ENCODE measurements at regions not wholly inside any gene's neighbourhood (a gene's known extent, or its start where the extent isn't known, plus 50 kb on each side); places are given as distances from the start of the nearest gene placed in this dataset.

DNA sequence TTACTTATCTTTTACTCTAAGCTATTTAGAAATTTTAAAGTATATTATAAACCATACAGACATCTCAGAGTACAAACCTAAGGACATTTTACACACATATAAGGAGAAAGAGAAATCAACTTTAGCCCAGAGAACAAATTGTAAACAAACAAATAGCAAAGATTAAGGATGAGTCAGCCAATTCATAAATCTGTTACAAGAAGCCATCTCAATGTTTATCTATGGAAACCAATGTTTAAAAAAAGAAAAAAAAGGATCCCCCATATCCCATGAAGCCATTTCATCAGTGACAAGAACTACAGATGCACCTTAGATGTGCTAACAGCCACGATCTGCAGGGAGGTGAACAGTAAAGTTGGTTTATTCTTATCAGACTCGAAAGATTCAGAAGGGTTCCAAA lies 437.1 kb downstream of the SHQ1 start:
- no peaks in the 10 kb centered on the region for H3K9me2 ChIP-seq (replicated peaks; ENCODE audit: insufficient read depth, low read length)
- H3K9me3 ChIP-seq (ENCODE audit: insufficient read depth, low read length): no peaks in the 10 kb centered on the region
- peaks cover 69% of the 10 kb centered on the region; the same call in 1 of the 2 replicates for H3K79me2 ChIP-seq (ENCODE audit: insufficient read depth, low read length)
- H3K4me2 ChIP-seq (ENCODE audit: low read depth, low read length, poor library complexity, severe bottlenecking): no peak overlapping the region
- peaks cover 66% of the 10 kb centered on the region for H4K20me1 ChIP-seq (ENCODE audit: low read depth, low read length)
- H3K27me3 ChIP-seq (ENCODE audit: low read length): no peaks in the 10 kb centered on the region
- no peak overlapping the region for H3K4me3 ChIP-seq (ENCODE audit: insufficient read depth, low read length, poor library complexity, severe bottlenecking)
- H2AFZ ChIP-seq (ENCODE audit: low read depth, low read length, severe bottlenecking): no peak overlapping the region
- no peaks in the 10 kb centered on the region for H3K36me3 ChIP-seq (ENCODE audit: low read length)
- H3K9ac ChIP-seq (ENCODE audit: low read length): no peak overlapping the region
- no peak overlapping the region for H3K27ac ChIP-seq (ENCODE audit: low read depth, low read length)
- no peak for TF ChIP-seq EZH2phosphoT487 (conservative IDR thresholded peaks at IDR 0.05; ENCODE audit: low read length)
- TF ChIP-seq, protein P1, sequence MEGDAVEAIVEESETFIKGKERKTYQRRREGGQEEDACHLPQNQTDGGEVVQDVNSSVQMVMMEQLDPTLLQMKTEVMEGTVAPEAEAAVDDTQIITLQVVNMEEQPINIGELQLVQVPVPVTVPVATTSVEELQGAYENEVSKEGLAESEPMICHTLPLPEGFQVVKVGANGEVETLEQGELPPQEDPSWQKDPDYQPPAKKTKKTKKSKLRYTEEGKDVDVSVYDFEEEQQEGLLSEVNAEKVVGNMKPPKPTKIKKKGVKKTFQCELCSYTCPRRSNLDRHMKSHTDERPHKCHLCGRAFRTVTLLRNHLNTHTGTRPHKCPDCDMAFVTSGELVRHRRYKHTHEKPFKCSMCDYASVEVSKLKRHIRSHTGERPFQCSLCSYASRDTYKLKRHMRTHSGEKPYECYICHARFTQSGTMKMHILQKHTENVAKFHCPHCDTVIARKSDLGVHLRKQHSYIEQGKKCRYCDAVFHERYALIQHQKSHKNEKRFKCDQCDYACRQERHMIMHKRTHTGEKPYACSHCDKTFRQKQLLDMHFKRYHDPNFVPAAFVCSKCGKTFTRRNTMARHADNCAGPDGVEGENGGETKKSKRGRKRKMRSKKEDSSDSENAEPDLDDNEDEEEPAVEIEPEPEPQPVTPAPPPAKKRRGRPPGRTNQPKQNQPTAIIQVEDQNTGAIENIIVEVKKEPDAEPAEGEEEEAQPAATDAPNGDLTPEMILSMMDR (IDR thresholded peaks at IDR 0.05; ENCODE audit: insufficient read depth, low read length, poor library complexity, severe bottlenecking): no peak
- H3F3A ChIP-seq (ENCODE audit: insufficient read depth): no peaks in the 10 kb centered on the region

DNA sequence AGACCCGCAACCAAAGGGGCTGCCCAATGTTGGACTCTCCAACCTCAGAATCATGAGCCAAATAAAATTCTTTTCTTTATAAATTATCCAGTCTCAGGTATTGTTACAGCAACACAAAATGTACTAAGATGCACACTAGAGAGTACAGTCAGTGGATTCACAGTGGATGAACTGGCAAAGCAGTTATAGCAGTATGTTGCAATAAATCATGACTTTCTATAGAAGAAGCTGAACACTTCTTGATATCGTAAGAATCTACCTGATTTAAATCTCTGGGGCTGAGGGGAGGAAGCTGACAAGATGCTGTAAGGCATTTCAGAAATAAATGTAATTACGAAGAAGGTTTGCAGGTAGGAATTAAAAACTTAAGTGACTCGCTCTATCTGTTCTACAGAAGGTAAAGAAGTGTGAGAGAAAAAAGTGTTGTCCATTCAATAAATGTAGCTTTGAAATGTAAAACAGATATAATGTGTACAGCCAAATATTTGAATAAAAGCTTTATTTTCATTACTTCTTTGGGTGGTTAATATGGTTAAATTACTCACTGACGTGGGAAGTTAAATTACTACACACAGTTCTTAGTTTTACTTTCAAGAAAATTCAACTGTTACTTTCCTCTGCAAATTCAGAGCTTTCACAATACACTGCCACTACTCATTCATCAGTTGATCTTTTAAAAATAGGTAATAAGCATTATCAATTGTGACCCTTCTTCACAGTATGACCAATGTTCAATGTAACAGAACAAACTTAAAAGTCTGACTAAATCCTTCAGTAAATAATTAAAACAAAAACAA lies 439.1 kb downstream of the SHQ1 start:
- Histone ChIP-seq H3K9me2 (replicated peaks; ENCODE audit: insufficient read depth, low read length) (no peaks in the 10 kb centered on the region), H3K27ac (ENCODE audit: low read depth, low read length) (no peak overlapping the region), H2AFZ (ENCODE audit: low read depth, low read length, severe bottlenecking) (no peak overlapping the region), H3K4me3 (ENCODE audit: insufficient read depth, low read length, poor library complexity, severe bottlenecking) (no peak overlapping the region), H3K79me2 (ENCODE audit: insufficient read depth, low read length) (peaks cover 59% of the 10 kb centered on the region; the same call in 1 of the 2 replicates), H3K9me3 (ENCODE audit: insufficient read depth, low read length) (no peaks in the 10 kb centered on the region), H3K9ac (ENCODE audit: low read length) (no peak overlapping the region), H3K36me3 (ENCODE audit: low read length) (no peaks in the 10 kb centered on the region), H3F3A (ENCODE audit: insufficient read depth) (no peaks in the 10 kb centered on the region), H3K4me2 (ENCODE audit: low read depth, low read length, poor library complexity, severe bottlenecking) (no peak overlapping the region), H3K27me3 (ENCODE audit: low read length) (no peaks in the 10 kb centered on the region), H4K20me1 (ENCODE audit: low read depth, low read length) (peaks cover 76% of the 10 kb centered on the region)
- TF ChIP-seq EZH2phosphoT487 (conservative IDR thresholded peaks at IDR 0.05; ENCODE audit: low read length): no peak
- TF ChIP-seq, protein P1 (IDR thresholded peaks at IDR 0.05; ENCODE audit: insufficient read depth, low read length, poor library complexity, severe bottlenecking): no peak

DNA sequence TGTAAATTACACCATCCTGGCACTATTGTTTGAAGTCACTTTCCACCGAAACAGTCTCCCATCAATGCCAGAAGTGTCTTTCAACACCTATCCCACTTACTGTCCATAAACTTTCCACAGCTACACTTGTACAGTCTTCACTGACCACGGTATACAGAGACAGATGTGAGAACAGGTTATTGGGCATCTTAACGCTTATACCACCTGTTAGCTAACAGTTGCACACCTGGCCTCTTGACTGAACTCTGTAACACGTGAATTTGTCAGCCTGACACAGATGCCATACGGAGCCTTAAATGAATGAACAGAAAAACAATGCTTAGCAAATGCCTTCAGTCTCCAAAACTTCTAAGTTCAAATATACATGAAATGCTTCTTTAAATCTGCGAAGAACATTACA lies 440.5 kb downstream of the SHQ1 start:
- Histone ChIP-seq H3K4me2 (ENCODE audit: low read depth, low read length, poor library complexity, severe bottlenecking) (no peak overlapping the region), H3K9me2 (replicated peaks; ENCODE audit: insufficient read depth, low read length) (no peaks in the 10 kb centered on the region), H4K20me1 (ENCODE audit: low read depth, low read length) (peaks cover 66% of the 10 kb centered on the region), H3K79me2 (ENCODE audit: insufficient read depth, low read length) (peaks cover 63% of the 10 kb centered on the region), H3K27me3 (ENCODE audit: low read length) (no peaks in the 10 kb centered on the region), H3K9me3 (ENCODE audit: insufficient read depth, low read length) (no peaks in the 10 kb centered on the region), H3K36me3 (ENCODE audit: low read length) (no peaks in the 10 kb centered on the region), H2AFZ (ENCODE audit: low read depth, low read length, severe bottlenecking) (no peak overlapping the region), H3K9ac (ENCODE audit: low read length) (no peak overlapping the region), H3F3A (ENCODE audit: insufficient read depth) (no peaks in the 10 kb centered on the region), H3K4me3 (ENCODE audit: insufficient read depth, low read length, poor library complexity, severe bottlenecking) (no peak overlapping the region), H3K27ac (ENCODE audit: low read depth, low read length) (no peak overlapping the region)
- TF ChIP-seq EZH2phosphoT487 (conservative IDR thresholded peaks at IDR 0.05; ENCODE audit: low read length): no peak
- TF ChIP-seq, protein P1 (IDR thresholded peaks at IDR 0.05; ENCODE audit: insufficient read depth, low read length, poor library complexity, severe bottlenecking): no peak

Data from SU-DHL-6 (cell line).